ENCODE measurements at regions not wholly inside any gene's neighbourhood (a gene's known extent, or its start where the extent isn't known, plus 50 kb on each side); places are given as distances from the start of the nearest gene placed in this dataset.

DNA sequence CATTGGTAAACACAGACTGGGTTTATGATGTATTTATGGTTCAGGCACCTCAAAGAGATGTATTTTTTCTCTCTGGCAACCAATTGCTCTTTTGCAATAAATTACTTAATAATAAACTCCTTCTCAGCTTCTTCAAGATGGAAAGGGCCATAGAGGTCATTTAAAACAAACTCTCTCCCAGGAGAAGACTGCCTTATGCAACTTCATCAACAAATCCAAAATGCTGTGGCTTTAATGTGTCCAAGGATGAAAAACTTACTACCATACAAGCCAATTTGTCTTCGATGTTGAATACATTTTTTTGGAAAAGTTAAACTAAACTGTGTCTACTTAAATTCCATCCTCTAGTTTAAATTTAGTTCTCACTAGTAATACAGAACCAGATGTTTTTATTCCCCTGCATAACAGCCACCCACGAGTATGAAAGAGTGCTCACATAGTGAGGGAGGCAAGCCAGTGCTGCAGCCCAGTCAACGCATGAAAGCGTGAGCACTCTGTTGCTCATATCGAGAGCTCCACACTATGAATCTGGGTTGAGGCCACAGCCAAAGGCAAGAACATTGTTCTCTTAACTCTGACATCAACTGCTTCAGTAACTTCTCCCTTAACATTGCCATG is 761.3 kb upstream of the GRM7 start:
- peak in 2 of 3 donors; percentile 7 to 26 for DNase-seq
- no peaks in the 10 kb centered on the region for H3K9me3 ChIP-seq (ENCODE audit: control insufficient read depth, low read length)
- 64% methylated on average over 5 of the region's 5 CpGs for WGBS
- intact Hi-C loops (cut with DNase I): no loop called here
- H3K27ac ChIP-seq (ENCODE audit: low read length): no peak overlapping the region
- H3K4me1 ChIP-seq (ENCODE audit: control insufficient read depth, insufficient read depth, low read length): no peaks in the 10 kb centered on the region
- peak in 1 of 2 donors; percentile 63 for ATAC-seq
- no peaks in the 10 kb centered on the region for H3K27me3 ChIP-seq (ENCODE audit: control insufficient read depth, insufficient read depth)
- no peak overlapping the region for H3K4me3 ChIP-seq (ENCODE audit: low read length)

DNA sequence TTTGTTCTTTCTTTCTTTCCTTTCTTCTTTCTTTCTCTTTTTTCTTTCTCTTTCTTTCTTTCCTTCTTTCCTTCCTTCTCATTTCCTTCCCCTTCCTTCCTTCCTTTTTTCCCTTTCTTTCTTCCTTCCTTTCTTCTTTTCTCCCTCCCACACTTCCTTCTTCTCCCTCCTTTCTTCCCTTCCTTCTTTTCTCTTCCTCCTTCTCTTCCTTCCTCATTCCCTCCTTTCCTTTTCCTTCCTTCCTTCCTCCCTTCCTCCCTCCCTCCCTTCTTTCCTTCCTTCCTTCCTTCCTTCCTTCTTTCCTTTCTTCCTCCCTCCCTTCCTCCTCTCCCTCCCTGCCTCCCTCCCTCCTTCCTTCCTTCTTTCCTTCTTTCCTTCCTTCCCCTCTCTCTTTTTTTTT is 755.7 kb upstream of the GRM7 start:
- Histone ChIP-seq H3K27me3 (ENCODE audit: control insufficient read depth, insufficient read depth) (no peaks in the 10 kb centered on the region), H3K4me1 (ENCODE audit: control insufficient read depth, insufficient read depth, low read length) (no peaks in the 10 kb centered on the region), H3K9me3 (ENCODE audit: control insufficient read depth, low read length) (no peaks in the 10 kb centered on the region), H3K27ac (ENCODE audit: low read length) (no peak overlapping the region), H3K4me3 (ENCODE audit: low read length) (no peak overlapping the region)
- intact Hi-C loops (cut with DNase I): no loop called here
- no peak for DNase-seq
- no peak for ATAC-seq

- intact Hi-C loops (cut with DNase I): no loop called here
These were observed 752.0 kb upstream of the GRM7 start for GRCh38 chr3:6108957-6109356.

DNA sequence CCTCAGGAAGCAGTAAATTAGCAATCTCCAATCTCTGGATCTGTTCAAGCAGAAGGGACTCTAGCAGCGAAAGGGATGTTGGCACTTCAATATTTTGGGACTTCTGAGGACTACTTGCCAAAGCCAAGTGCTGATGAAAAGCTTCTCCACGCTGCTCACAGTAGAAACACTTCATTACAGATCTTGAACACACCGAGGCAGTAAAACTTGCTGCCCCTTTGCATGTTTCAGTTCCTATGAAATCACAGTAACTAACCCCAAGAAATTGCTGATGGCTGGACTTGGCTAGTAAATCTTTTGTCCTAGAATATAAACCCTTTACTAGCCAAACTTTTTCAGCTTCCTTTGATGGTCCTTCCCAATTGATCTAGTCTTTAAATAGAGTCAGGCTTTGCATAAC is 750.5 kb upstream of the GRM7 start:
- intact Hi-C loops (cut with DNase I): no loop called here
- ATAC-seq: no peak

More at GRCh38 chr3:6108957-6109356, 752.0 kb upstream of the GRM7 start:
- Histone ChIP-seq H3K27ac (ENCODE audit: low read length) (no peak overlapping the region), H3K27me3 (ENCODE audit: control insufficient read depth, insufficient read depth) (no peaks in the 10 kb centered on the region), H3K4me3 (ENCODE audit: low read length) (no peak overlapping the region), H3K9me3 (ENCODE audit: control insufficient read depth, low read length) (no peaks in the 10 kb centered on the region), H3K4me1 (ENCODE audit: control insufficient read depth, insufficient read depth, low read length) (no peaks in the 10 kb centered on the region)
- ATAC-seq: no peak
- DNase-seq: no peak
- WGBS: 76% methylated on average over 7 of the region's 7 CpGs

DNA sequence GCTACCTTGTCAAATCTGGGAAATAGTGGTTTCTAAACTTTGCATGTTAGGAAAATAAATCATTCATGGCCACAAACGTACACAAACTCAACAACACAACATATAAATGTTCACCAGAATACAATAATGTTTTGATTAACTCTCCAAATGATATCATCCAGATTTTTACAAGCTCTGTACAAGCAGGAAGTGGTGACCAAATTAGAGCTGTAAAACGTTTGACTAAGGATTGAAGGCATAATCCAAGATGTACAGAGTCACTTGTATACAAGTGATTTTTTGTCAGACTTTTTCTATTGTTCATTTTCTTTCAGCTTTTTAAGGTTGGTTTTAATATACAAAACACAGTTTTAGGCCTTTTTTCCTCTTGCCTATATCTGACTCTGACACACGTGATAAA is 748.4 kb upstream of the GRM7 start:
- WGBS: 50% methylated on average over 3 of the region's 3 CpGs
- no peaks in the 10 kb centered on the region for H3K9me3 ChIP-seq (ENCODE audit: control insufficient read depth, low read length)
- H3K27ac ChIP-seq (ENCODE audit: low read length): no peak overlapping the region
- DNase-seq (no peak), ATAC-seq (no peak)
- intact Hi-C loops (cut with DNase I): no loop called here
- no peak overlapping the region for H3K4me3 ChIP-seq (ENCODE audit: low read length)
- no peaks in the 10 kb centered on the region for H3K4me1 ChIP-seq (ENCODE audit: control insufficient read depth, insufficient read depth, low read length)
- no peaks in the 10 kb centered on the region for H3K27me3 ChIP-seq (ENCODE audit: control insufficient read depth, insufficient read depth)

More for the DNA sequence above, 750.5 kb upstream of the GRM7 start:
- Histone ChIP-seq H3K4me1 (ENCODE audit: control insufficient read depth, insufficient read depth, low read length) (no peaks in the 10 kb centered on the region), H3K27ac (ENCODE audit: low read length) (no peak overlapping the region), H3K27me3 (ENCODE audit: control insufficient read depth, insufficient read depth) (no peaks in the 10 kb centered on the region), H3K4me3 (ENCODE audit: low read length) (no peak overlapping the region), H3K9me3 (ENCODE audit: control insufficient read depth, low read length) (no peaks in the 10 kb centered on the region)
- 62% methylated on average over 3 of the region's 3 CpGs for WGBS
- no peak for DNase-seq

GRCh38 chr3:6113338-6113737 is 747.6 kb upstream of the GRM7 start:
- Histone ChIP-seq H3K4me3 (ENCODE audit: low read length) (no peak overlapping the region), H3K4me1 (ENCODE audit: control insufficient read depth, insufficient read depth, low read length) (no peaks in the 10 kb centered on the region), H3K9me3 (ENCODE audit: control insufficient read depth, low read length) (no peaks in the 10 kb centered on the region), H3K27me3 (ENCODE audit: control insufficient read depth, insufficient read depth) (no peaks in the 10 kb centered on the region), H3K27ac (ENCODE audit: low read length) (no peak overlapping the region)
- intact Hi-C loops (cut with DNase I): no loop called here
- WGBS: 78% methylated on average over 2 of the region's 2 CpGs
- DNase-seq: no peak
- ATAC-seq: no peak

DNA sequence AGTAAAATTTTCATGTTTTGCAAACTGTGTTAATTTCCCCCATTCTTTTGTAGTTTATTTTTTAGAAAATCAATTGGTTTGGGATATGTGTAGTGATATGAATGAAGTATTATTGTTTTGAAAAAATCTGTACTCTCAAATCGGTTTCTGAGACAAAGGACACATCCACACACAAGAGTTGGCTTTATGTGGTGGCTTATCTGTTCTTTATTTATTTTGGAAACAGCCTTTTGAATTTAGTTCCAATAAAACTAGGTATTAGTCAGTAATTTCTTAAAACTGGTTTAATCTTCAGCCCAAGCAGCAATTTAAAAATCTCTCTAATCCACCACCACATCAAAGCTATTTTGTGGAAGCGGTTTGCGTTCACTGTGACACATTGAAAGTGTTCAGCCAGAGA is 741.5 kb upstream of the GRM7 start:
- Histone ChIP-seq H3K4me1 (ENCODE audit: control insufficient read depth, insufficient read depth, low read length) (no peaks in the 10 kb centered on the region), H3K9me3 (ENCODE audit: control insufficient read depth, low read length) (no peaks in the 10 kb centered on the region), H3K27me3 (ENCODE audit: control insufficient read depth, insufficient read depth) (no peaks in the 10 kb centered on the region), H3K27ac (ENCODE audit: low read length) (no peak overlapping the region), H3K4me3 (ENCODE audit: low read length) (no peak overlapping the region)
- DNase-seq (no peak), ATAC-seq (no peak)
- WGBS: 64% methylated on average over 3 of the region's 3 CpGs
- intact Hi-C loops (cut with DNase I): no loop called here

DNA sequence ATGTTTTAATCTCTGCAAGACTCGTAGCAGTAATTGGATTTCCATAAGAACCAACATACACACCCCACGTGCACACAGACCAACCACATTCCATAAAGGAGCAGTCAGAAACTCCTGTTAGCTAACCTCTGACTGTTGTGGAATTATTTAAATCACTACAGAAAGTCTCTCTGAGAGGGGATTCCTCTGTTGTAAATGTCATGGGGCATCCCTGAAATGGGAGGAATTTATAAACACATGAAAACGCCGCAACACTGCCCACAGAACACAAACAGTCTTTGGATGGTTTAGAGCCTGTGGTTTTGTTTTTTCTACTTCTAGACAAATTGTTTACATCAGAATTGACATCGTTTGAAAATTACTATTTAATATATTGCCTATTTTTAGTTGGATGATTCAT is 740.1 kb upstream of the GRM7 start:
- H3K4me1 ChIP-seq (ENCODE audit: control insufficient read depth, insufficient read depth, low read length): no peaks in the 10 kb centered on the region
- no peak overlapping the region for H3K27ac ChIP-seq (ENCODE audit: low read length)
- H3K9me3 ChIP-seq (ENCODE audit: control insufficient read depth, low read length): no peaks in the 10 kb centered on the region
- DNase-seq (no peak), ATAC-seq (no peak)
- H3K27me3 ChIP-seq (ENCODE audit: control insufficient read depth, insufficient read depth): no peaks in the 10 kb centered on the region
- intact Hi-C loops (cut with DNase I): no loop called here
- no peak overlapping the region for H3K4me3 ChIP-seq (ENCODE audit: low read length)
- WGBS: 60% methylated on average over 5 of the region's 5 CpGs

- ATAC-seq (no peak), DNase-seq (no peak)
- H3K27ac ChIP-seq (ENCODE audit: low read length): no peak overlapping the region
- no peaks in the 10 kb centered on the region for H3K9me3 ChIP-seq (ENCODE audit: control insufficient read depth, low read length)
- WGBS: 55% methylated on average over 5 of the region's 5 CpGs
- no peaks in the 10 kb centered on the region for H3K27me3 ChIP-seq (ENCODE audit: control insufficient read depth, insufficient read depth)
- intact Hi-C loops (cut with DNase I): no loop called here
- H3K4me1 ChIP-seq (ENCODE audit: control insufficient read depth, insufficient read depth, low read length): no peaks in the 10 kb centered on the region
- no peak overlapping the region for H3K4me3 ChIP-seq (ENCODE audit: low read length)
These were observed 736.0 kb upstream of the GRM7 start for GRCh38 chr3:6124875-6125274.

DNA sequence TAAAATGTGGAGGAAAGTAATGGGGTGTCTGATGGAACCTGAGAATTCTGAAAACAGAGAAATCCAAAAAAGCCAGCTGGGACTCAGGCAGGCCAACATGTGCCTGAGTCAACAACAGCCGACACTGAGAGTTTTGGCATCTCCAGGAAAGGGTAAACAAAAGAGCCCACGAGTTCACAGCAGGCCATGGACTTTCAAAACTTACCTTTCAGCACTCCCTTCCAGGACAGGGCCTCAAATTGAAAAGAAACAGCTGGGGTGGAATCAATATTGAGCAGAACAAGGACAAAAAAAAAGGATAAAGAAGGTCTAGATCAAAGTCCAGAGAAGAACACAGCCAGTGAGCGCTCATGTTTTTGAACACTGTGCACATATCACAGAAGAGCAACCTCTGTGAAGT is 735.4 kb upstream of the GRM7 start:
- intact Hi-C loops (cut with DNase I): no loop called here

DNA sequence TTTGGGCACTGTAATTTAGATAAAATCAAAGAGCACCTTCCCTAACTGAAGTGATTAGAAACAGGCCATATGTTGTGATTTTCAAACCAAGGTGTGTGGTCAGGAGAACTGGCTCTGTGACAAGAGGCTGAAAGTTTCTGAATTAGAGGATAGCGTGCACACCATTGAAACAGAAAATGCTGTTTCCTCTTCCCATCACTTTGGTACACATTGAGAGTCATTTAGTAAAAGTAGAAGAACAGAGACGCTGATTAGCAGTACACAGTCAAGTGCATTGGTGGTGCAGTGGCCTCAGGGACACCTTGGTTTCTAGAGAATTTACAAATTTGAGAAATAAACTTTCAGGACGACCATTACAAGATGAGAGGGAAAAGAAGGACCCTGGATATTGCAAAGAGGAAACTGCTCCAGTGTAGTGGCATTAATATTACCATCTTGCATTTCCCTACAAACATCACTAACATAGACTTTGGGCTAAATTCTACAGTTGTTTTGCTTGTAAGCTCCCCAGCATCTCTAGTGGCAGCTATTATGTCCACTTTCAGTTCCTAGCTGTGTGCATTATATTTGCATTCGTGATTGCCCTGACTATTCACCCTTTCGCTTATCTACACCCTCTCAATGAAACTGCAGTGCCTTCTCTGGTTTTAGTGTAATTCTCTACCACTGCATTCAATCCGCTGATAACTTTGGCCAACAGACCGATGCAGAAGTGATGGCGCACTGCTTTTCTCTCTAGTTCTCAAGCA is 728.1 kb upstream of the GRM7 start:
- 82% methylated on average over 8 of the region's 8 CpGs for WGBS
- intact Hi-C loops (cut with DNase I): no loop called here
- no peaks in the 10 kb centered on the region for H3K4me1 ChIP-seq (ENCODE audit: control insufficient read depth, insufficient read depth, low read length)

More for the DNA sequence above, 735.4 kb upstream of the GRM7 start:
- 36% methylated on average over 3 of the region's 3 CpGs for WGBS
- Histone ChIP-seq H3K27me3 (ENCODE audit: control insufficient read depth, insufficient read depth) (no peaks in the 10 kb centered on the region), H3K27ac (ENCODE audit: low read length) (no peak overlapping the region), H3K9me3 (ENCODE audit: control insufficient read depth, low read length) (no peaks in the 10 kb centered on the region), H3K4me1 (ENCODE audit: control insufficient read depth, insufficient read depth, low read length) (no peaks in the 10 kb centered on the region), H3K4me3 (ENCODE audit: low read length) (no peak overlapping the region)
- no peak for ATAC-seq
- DNase-seq: no peak

More for the DNA sequence above, 728.1 kb upstream of the GRM7 start:
- ATAC-seq (no peak), DNase-seq (no peak)
- no peaks in the 10 kb centered on the region for H3K9me3 ChIP-seq (ENCODE audit: control insufficient read depth, low read length)
- H3K27me3 ChIP-seq (ENCODE audit: control insufficient read depth, insufficient read depth): no peaks in the 10 kb centered on the region
- H3K27ac ChIP-seq (ENCODE audit: low read length): no peak overlapping the region
- H3K4me3 ChIP-seq (ENCODE audit: low read length): no peak overlapping the region

Data from right cardiac atrium (tissue), 5 donors.